ENCODE measurements at regions not wholly inside any gene's neighbourhood (a gene's known extent, or its start where the extent isn't known, plus 50 kb on each side); places are given as distances from the start of the nearest gene placed in this dataset.

- TF ChIP-seq CTCF (IDR thresholded peaks at IDR 0.05) (no peak), EZH2 (IDR thresholded peaks at IDR 0.05) (no peak), EZH2phosphoT487 (IDR thresholded peaks at IDR 0.05) (no peak)
Observed at GRCh38 chr2:118165595-118165994, 77.3 kb downstream of the INSIG2 start.

All from neural progenitor cell (in vitro differentiated cells).